H1 (cell line): ENCODE measurements at regions not wholly inside any gene's neighbourhood (a gene's known extent, or its start where the extent isn't known, plus 50 kb on each side); places are given as distances from the start of the nearest gene placed in this dataset.

Source experiments
- CTCF ChIA-PET: fragments of 300-600 bp; sonication (Branson Sonifier 250); formaldehyde crosslinking; loops from one replicate; lab custom pipeline; 2021; ENCODE audit not compliant: partially characterized antibody; lab: Charles Lee
- POLR2A ChIA-PET: fragments of 300-600 bp; sonication (Branson Sonifier 250); formaldehyde crosslinking; loops from one replicate; lab custom pipeline; 2021; ENCODE audit warnings: inconsistent platforms; ENCODE audit not compliant: partially characterized antibody; lab: Charles Lee
- DNase-seq, 2 experiments: peaks; one replicate each; pipeline versions ENCODE4 v3.0.0 to v3.0.0-alpha.2; 2010 to 2022; ENCODE audit warnings: low spot score in 2 of 2, low read depth in 1 of 2, mixed read lengths in 1 of 2
- FAIRE-seq: peaks from 2 replicates; lab custom pipeline; 2011; peaks lifted over from hg19 to GRCh38; lab: Jason Lieb, UNC
- H2AFZ ChIP-seq: 2 replicates; pipeline ENCODE4 v1.8.1; 2012; ENCODE audit warnings: low read length, inconsistent platforms
- H2AK5ac ChIP-seq: 2 replicates; pipeline ENCODE4 v1.6.1; 2013; ENCODE audit warnings: low read depth, low read length
- H2BK120ac ChIP-seq: replicated peaks from 2 replicates; pipeline ENCODE3; 2013; ENCODE audit warnings: low read depth, low read length, inconsistent platforms
- H2BK12ac ChIP-seq: 2 replicates; pipeline ENCODE4 v1.6.1; 2013; ENCODE audit warnings: low read depth, low read length
- H2BK15ac ChIP-seq: 2 replicates; pipeline ENCODE4 v1.6.1; 2013; ENCODE audit warnings: low read length
- H2BK20ac ChIP-seq: 2 replicates; pipeline ENCODE4 v1.6.1; 2013; ENCODE audit warnings: low read length
- H2BK5ac ChIP-seq: 2 replicates; pipeline ENCODE4 v1.6.1; 2013; ENCODE audit warnings: low read depth, low read length
- H3K14ac ChIP-seq: 2 replicates; pipeline ENCODE4 v1.6.1; 2013; ENCODE audit warnings: inconsistent platforms; ENCODE audit not compliant: insufficient read length
- H3K18ac ChIP-seq: 2 replicates; pipeline ENCODE4 v1.6.1; 2013; ENCODE audit warnings: low read length; ENCODE audit errors: extremely low read depth
- H3K23ac ChIP-seq: 2 replicates; pipeline ENCODE4 v1.6.1; 2013; ENCODE audit warnings: inconsistent platforms; ENCODE audit not compliant: insufficient read length
- H3K23me2 ChIP-seq: 2 replicates; pipeline ENCODE4 v1.6.1; 2013; ENCODE audit warnings: low read depth, low read length
- H3K27ac ChIP-seq: 2 replicates; pipeline ENCODE4 v1.6.1; 2011; ENCODE audit warnings: low read depth, low read length, inconsistent platforms
- H3K27me3 ChIP-seq, 4 experiments: replicated peaks in 1 of 4; 1 replicate in 1 of 4; 2 replicates in 3 of 4; pipeline versions ENCODE4 v1.6.1 to v1.8.1; 2011 to 2013; ENCODE audit warnings: low read length in 3 of 4, mild to moderate bottlenecking in 3 of 4, inconsistent platforms in 2 of 4, mixed read lengths in 2 of 4, moderate library complexity in 1 of 4; ENCODE audit not compliant: control insufficient read depth in 3 of 4, insufficient read depth in 3 of 4; ENCODE audit errors: extremely low read depth in 1 of 4
- H3K36me3 ChIP-seq, 4 experiments: 2 replicates each; pipeline versions ENCODE4 v1.6.1 to v1.8.1; 2011 to 2013; ENCODE audit warnings: mild to moderate bottlenecking in 4 of 4, low read length in 3 of 4, moderate library complexity in 2 of 4, control low read depth in 1 of 4, inconsistent platforms in 1 of 4; ENCODE audit not compliant: insufficient read depth in 4 of 4, control insufficient read depth in 2 of 4
- H3K4ac ChIP-seq: replicated peaks from 2 replicates; pipeline ENCODE3; 2013; ENCODE audit warnings: low read length, low read depth, mixed read lengths, inconsistent platforms; ENCODE audit not compliant: insufficient read length
- H3K4me1 ChIP-seq, 4 experiments: replicated peaks in 1 of 4; 1 replicate in 1 of 4; 2 replicates in 3 of 4; pipeline versions ENCODE4 v1.6.1 to v1.8.1; 2011 to 2013; ENCODE audit warnings: low read length in 3 of 4, inconsistent platforms in 2 of 4, mixed read lengths in 1 of 4; ENCODE audit not compliant: insufficient read depth in 4 of 4, control insufficient read depth in 3 of 4
- H3K4me2 ChIP-seq, 2 experiments: 2 replicates each; pipeline versions ENCODE4 v1.6.1 to v1.8.1; 2011 to 2013; ENCODE audit warnings: low read depth in 2 of 2, low read length in 2 of 2, control low read depth in 1 of 2, inconsistent platforms in 1 of 2, mild to moderate bottlenecking in 1 of 2; ENCODE audit not compliant: insufficient read depth in 1 of 2
- H3K4me3 ChIP-seq, 4 experiments: fragments of 200-600, 300-600 bp in 1 of 4; sonication (generic), shearing (Covaris generic), sonication (Bioruptor Twin) in 1 of 4; 2 replicates each; pipeline versions ENCODE4 v1.5.1 to v1.8.1; 2011 to 2016; ENCODE audit warnings: low read length in 4 of 4, low read depth in 3 of 4, control low read depth in 2 of 4, inconsistent platforms in 2 of 4, mild to moderate bottlenecking in 2 of 4, mixed read lengths in 1 of 4, moderate library complexity in 1 of 4; ENCODE audit not compliant: insufficient read depth in 2 of 4; ENCODE audit errors: extremely low read depth in 1 of 4
- H3K56ac ChIP-seq: replicated peaks from 2 replicates; pipeline ENCODE3; 2013; ENCODE audit warnings: low read depth, mild to moderate bottlenecking, mixed read lengths, low read length, inconsistent platforms; ENCODE audit not compliant: insufficient read length
- H3K79me1 ChIP-seq: 2 replicates; pipeline ENCODE4 v1.6.1; 2013; ENCODE audit warnings: low read depth, low read length, control low read depth
- H3K79me2 ChIP-seq, 2 experiments: 2 replicates each; pipeline versions ENCODE4 v1.6.1 to v1.8.1; 2012 to 2013; ENCODE audit warnings: low read length in 2 of 2, mild to moderate bottlenecking in 2 of 2, inconsistent platforms in 1 of 2; ENCODE audit not compliant: insufficient read depth in 2 of 2, control insufficient read depth in 1 of 2
- H3K9ac ChIP-seq, 4 experiments: replicated peaks in 1 of 4; 1 replicate in 1 of 4; 2 replicates in 3 of 4; pipeline versions ENCODE4 v1.6.1 to v1.8.1; 2011 to 2013; ENCODE audit warnings: low read depth in 3 of 4, low read length in 3 of 4, control low read depth in 2 of 4, mild to moderate bottlenecking in 2 of 4, moderate library complexity in 2 of 4, inconsistent platforms in 1 of 4; ENCODE audit errors: extremely low read depth in 1 of 4
- H3K9me3 ChIP-seq, 2 experiments: 2 replicates each; pipeline versions ENCODE4 v1.6.1 to v1.8.1; 2012 to 2013; ENCODE audit warnings: mild to moderate bottlenecking in 2 of 2, moderate library complexity in 2 of 2, control low read depth in 1 of 2, inconsistent platforms in 1 of 2, low read depth in 1 of 2, low read length in 1 of 2, mixed read lengths in 1 of 2; ENCODE audit not compliant: insufficient read depth in 2 of 2
- H4K20me1 ChIP-seq, 2 experiments: replicated peaks in 1 of 2; 2 replicates each; pipeline versions ENCODE3 to v1.8.1; 2011 to 2013; ENCODE audit warnings: inconsistent platforms in 2 of 2, low read length in 2 of 2, mild to moderate bottlenecking in 1 of 2; ENCODE audit not compliant: insufficient read depth in 2 of 2, control insufficient read depth in 1 of 2
- H4K5ac ChIP-seq: 2 replicates; pipeline ENCODE4 v1.6.1; 2013; ENCODE audit warnings: low read length, low read depth, mixed read lengths, inconsistent platforms; ENCODE audit not compliant: insufficient read length
- H4K8ac ChIP-seq: 2 replicates; pipeline ENCODE4 v1.8.0; 2013; ENCODE audit warnings: mild to moderate bottlenecking, moderate library complexity, low read length, inconsistent platforms; ENCODE audit not compliant: insufficient read depth; ENCODE audit errors: extremely low read depth
- H4K91ac ChIP-seq: replicated peaks from 2 replicates; pipeline ENCODE3; 2013; ENCODE audit warnings: low read length, mixed read lengths, inconsistent platforms; ENCODE audit not compliant: insufficient read length
- CEBPB ChIP-seq: IDR thresholded peaks from 2 replicates; pipeline ENCODE4 v1.6.1; 2012; ENCODE audit warnings: low read depth, low read length
- SP2 ChIP-seq: IDR thresholded peaks from 2 replicates; pipeline ENCODE4 v1.6.1; 2012; ENCODE audit warnings: mild to moderate bottlenecking, low read length, inconsistent platforms

- no peaks in the 10 kb centered on the region for H4K20me1 ChIP-seq
- H2AFZ ChIP-seq, result no peak overlapping the region
- CTCF ChIA-PET, result no interaction called here
Measured at GRCh38 chr4:110394871-110395270, 81.1 kb upstream of the ENPEP start.

More at GRCh38 chr4:110394871-110395270, 81.1 kb upstream of the ENPEP start:
- H3K4me1 ChIP-seq, result no peaks in the 10 kb centered on the region
- no peak overlapping the region for H3K27ac ChIP-seq
- DNase-seq (no peak), FAIRE-seq (no peak)
- no peaks in the 10 kb centered on the region for H3K23me2 ChIP-seq
- H3K4me3 ChIP-seq, result no peak overlapping the region
- H3K56ac ChIP-seq, result no peak overlapping the region
- H3K23ac ChIP-seq, result no peak overlapping the region
- no peak overlapping the region for H3K4me2 ChIP-seq
- H3K9me3 ChIP-seq, result no peaks in the 10 kb centered on the region
- no peak overlapping the region for H3K9ac ChIP-seq
- H3K14ac ChIP-seq, result no peak overlapping the region
- H2BK20ac ChIP-seq, result no peak overlapping the region
- TF ChIP-seq CEBPB, result peak; percentile 38; the same call in 1 of the 2 replicates
- TF ChIP-seq SP2, result no peak
- no peaks in the 10 kb centered on the region for H3K36me3 ChIP-seq
- H4K5ac ChIP-seq, result no peak overlapping the region
- no peak overlapping the region for H4K91ac ChIP-seq
- H2BK12ac ChIP-seq, result no peak overlapping the region
- no peak overlapping the region for H2BK120ac ChIP-seq
- no peak overlapping the region for H4K8ac ChIP-seq
- H3K27me3 ChIP-seq, result no peaks in the 10 kb centered on the region
- H3K18ac ChIP-seq, result no peak overlapping the region
- no peak overlapping the region for H3K4ac ChIP-seq
- H3K79me2 ChIP-seq, result no peaks in the 10 kb centered on the region
- H3K79me1 ChIP-seq, result no peaks in the 10 kb centered on the region
- H2AK5ac ChIP-seq, result no peak overlapping the region
- no peak overlapping the region for H2BK5ac ChIP-seq
- H2BK15ac ChIP-seq, result no peak overlapping the region
- POLR2A ChIA-PET, result no interaction called here
